ENCODE measurements at regions not wholly inside any gene's neighbourhood (a gene's known extent, or its start where the extent isn't known, plus 50 kb on each side); places are given as distances from the start of the nearest gene placed in this dataset.
A peak's percentile ranks its signal among the peaks of the same experiment; 100 is the strongest.

- DNase-seq (ENCODE audit: low read depth), result no peak
Observed at GRCh38 chr21:17402937-17403336, 109.9 kb upstream of the CXADR start.

GRCh38 chr21:17406202-17406601 lies 106.6 kb upstream of the CXADR start:
- peak; percentile 13 for DNase-seq (ENCODE audit: low read depth)

- DNase-seq (ENCODE audit: low read depth), result no peak
Observed at GRCh38 chr21:17414766-17415165, 98.1 kb upstream of the CXADR start.

- no peak for DNase-seq (ENCODE audit: low read depth)
Observed at GRCh38 chr21:17416139-17416538, 96.7 kb upstream of the CXADR start.

GRCh38 chr21:17422931-17423330 lies 89.9 kb upstream of the CXADR start:
- DNase-seq (ENCODE audit: low read depth), result no peak

GRCh38 chr21:17427157-17427556 lies 85.7 kb upstream of the CXADR start:
- no peak for DNase-seq (ENCODE audit: low read depth)

- DNase-seq (ENCODE audit: low read depth), result no peak
Observed at GRCh38 chr21:17427831-17428483, 84.9 kb upstream of the CXADR start.

- DNase-seq (ENCODE audit: low read depth), result no peak
Observed at GRCh38 chr21:17428484-17428869, 84.4 kb upstream of the CXADR start.

- no peak for DNase-seq (ENCODE audit: low read depth)
Observed at GRCh38 chr21:17428980-17429379, 83.9 kb upstream of the CXADR start.

GRCh38 chr21:17429936-17430335 lies 82.9 kb upstream of the CXADR start:
- DNase-seq (ENCODE audit: low read depth), result no peak

GRCh38 chr21:17432732-17433057 lies 80.1 kb upstream of the CXADR start:
- no peak for DNase-seq (ENCODE audit: low read depth)

GRCh38 chr21:17433730-17434129 lies 79.1 kb upstream of the CXADR start:
- DNase-seq (ENCODE audit: low read depth), result no peak

- no peak for DNase-seq (ENCODE audit: low read depth)
Observed at GRCh38 chr21:17435565-17436543, 77.0 kb upstream of the CXADR start.

- no peak for DNase-seq (ENCODE audit: low read depth)
Observed at GRCh38 chr21:17436626-17437111, 76.2 kb upstream of the CXADR start.

GRCh38 chr21:17438635-17439034 lies 74.2 kb upstream of the CXADR start:
- no peak for DNase-seq (ENCODE audit: low read depth)

- no peak for DNase-seq (ENCODE audit: low read depth)
Observed at GRCh38 chr21:17440969-17441368, 71.9 kb upstream of the CXADR start.

GRCh38 chr21:17441370-17441769 lies 71.5 kb upstream of the CXADR start:
- no peak for DNase-seq (ENCODE audit: low read depth)

- DNase-seq (ENCODE audit: low read depth), result no peak
Observed at GRCh38 chr21:17442165-17442564, 70.7 kb upstream of the CXADR start.

GRCh38 chr21:17444828-17445227 lies 68.0 kb upstream of the CXADR start:
- no peak for DNase-seq (ENCODE audit: low read depth)

GRCh38 chr21:17446737-17447136 lies 66.1 kb upstream of the CXADR start:
- no peak for DNase-seq (ENCODE audit: low read depth)

- no peak for DNase-seq (ENCODE audit: low read depth)
Observed at GRCh38 chr21:17449701-17450100, 63.1 kb upstream of the CXADR start.

- peak; percentile 58 for DNase-seq (ENCODE audit: low read depth)
Observed at GRCh38 chr21:17451364-17451891, 61.4 kb upstream of the CXADR start.
